HCT116 (cell line): ENCODE measurements at regions not wholly inside any gene's neighbourhood (a gene's known extent, or its start where the extent isn't known, plus 50 kb on each side); places are given as distances from the start of the nearest gene placed in this dataset.

Experiments used
- CTCF ChIP-seq, 3 experiments: fragments of 200-600 bp in 1 of 3; sonication (generic) in 1 of 3; IDR thresholded peaks in 2 of 3; conservative IDR thresholded peaks in 1 of 3; 2 replicates each; pipeline ENCODE4 v1.5.1; 2012 to 2017; ENCODE audit warnings: low read depth in 2 of 3, low read length in 2 of 3, antibody characterized with exemption in 1 of 3, borderline replicate concordance in 1 of 3, control low read depth in 1 of 3, mild to moderate bottlenecking in 1 of 3, mixed read lengths in 1 of 3, mixed run types in 1 of 3, moderate library complexity in 1 of 3; ENCODE audit not compliant: insufficient read depth in 1 of 3
- POLR2A ChIP-seq: IDR thresholded peaks from 2 replicates; pipeline ENCODE4 v1.7.0; 2011; ENCODE audit warnings: borderline replicate concordance; ENCODE audit not compliant: insufficient read depth, insufficient read length; ENCODE audit errors: extremely low read depth
- POLR2AphosphoS5 ChIP-seq: IDR thresholded peaks from 2 replicates; pipeline ENCODE4 v1.6.1; 2011; ENCODE audit warnings: mild to moderate bottlenecking, low read depth, low read length, moderate library complexity
- TF ChIP-seq, protein P1 (sequence below): IDR thresholded peaks from 2 replicates; pipeline ENCODE4 v1.6.1; 2012; ENCODE audit warnings: low read depth
- TF ChIP-seq, protein P2 (sequence below): IDR thresholded peaks from 2 replicates; pipeline ENCODE4 v1.6.1; 2012

DNA sequence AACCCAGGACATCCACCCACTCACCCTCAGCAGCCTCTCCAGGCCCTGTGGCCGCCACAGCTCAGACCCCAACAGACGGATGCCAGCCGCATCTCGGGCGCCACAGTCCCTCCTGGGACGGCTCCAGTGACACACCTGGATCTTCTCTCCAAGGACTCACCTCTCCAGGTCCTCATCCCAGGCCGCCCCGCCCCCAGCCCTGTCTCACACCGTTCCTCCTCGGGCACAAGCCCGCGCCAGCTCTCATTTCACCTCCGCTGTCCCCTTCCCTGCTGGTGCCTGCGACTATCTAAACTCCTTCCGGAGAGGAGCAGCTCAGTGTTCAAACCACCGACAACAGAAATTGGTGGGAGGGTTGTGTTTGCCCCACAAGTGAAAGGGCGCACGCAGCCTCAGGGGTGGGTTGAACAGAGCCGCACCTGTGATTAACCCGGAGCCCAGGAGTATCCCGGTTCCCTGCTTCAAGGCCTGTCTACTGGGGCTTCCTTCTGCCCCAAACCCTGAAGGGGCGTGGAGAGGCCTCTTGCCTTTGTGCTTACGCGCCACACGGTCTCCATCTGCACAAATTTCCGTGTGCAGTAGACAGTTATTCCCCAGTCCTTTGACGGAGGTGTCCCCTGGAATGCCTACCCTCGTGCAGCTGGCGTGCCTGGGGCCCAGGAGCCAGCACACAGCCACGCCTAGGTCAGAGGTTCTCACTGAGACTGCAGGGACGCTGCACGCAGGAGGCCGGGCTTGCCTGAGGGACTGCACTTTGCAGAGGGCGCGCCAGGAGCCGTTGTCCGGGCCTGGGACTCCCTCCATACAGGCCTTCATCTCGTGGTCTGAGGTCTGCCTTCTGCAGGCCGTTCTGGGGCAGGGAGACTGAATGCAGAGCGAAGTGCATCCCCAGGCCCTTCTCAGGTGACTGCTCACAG lies 232.7 kb downstream of the DLL1 start:
- TF ChIP-seq CTCF (IDR thresholded peaks at IDR 0.05 in 2 of 3, conservative IDR thresholded peaks at IDR 0.05 in 1 of 3; ENCODE audit: borderline replicate concordance in 1 of 3, insufficient read depth in 1 of 3, low read depth in 2 of 3, low read length in 2 of 3) (no peak), POLR2A (no peak), POLR2AphosphoS5 (no peak)
- TF ChIP-seq, protein P1, sequence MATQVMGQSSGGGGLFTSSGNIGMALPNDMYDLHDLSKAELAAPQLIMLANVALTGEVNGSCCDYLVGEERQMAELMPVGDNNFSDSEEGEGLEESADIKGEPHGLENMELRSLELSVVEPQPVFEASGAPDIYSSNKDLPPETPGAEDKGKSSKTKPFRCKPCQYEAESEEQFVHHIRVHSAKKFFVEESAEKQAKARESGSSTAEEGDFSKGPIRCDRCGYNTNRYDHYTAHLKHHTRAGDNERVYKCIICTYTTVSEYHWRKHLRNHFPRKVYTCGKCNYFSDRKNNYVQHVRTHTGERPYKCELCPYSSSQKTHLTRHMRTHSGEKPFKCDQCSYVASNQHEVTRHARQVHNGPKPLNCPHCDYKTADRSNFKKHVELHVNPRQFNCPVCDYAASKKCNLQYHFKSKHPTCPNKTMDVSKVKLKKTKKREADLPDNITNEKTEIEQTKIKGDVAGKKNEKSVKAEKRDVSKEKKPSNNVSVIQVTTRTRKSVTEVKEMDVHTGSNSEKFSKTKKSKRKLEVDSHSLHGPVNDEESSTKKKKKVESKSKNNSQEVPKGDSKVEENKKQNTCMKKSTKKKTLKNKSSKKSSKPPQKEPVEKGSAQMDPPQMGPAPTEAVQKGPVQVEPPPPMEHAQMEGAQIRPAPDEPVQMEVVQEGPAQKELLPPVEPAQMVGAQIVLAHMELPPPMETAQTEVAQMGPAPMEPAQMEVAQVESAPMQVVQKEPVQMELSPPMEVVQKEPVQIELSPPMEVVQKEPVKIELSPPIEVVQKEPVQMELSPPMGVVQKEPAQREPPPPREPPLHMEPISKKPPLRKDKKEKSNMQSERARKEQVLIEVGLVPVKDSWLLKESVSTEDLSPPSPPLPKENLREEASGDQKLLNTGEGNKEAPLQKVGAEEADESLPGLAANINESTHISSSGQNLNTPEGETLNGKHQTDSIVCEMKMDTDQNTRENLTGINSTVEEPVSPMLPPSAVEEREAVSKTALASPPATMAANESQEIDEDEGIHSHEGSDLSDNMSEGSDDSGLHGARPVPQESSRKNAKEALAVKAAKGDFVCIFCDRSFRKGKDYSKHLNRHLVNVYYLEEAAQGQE, result no peak
- TF ChIP-seq, protein P2, sequence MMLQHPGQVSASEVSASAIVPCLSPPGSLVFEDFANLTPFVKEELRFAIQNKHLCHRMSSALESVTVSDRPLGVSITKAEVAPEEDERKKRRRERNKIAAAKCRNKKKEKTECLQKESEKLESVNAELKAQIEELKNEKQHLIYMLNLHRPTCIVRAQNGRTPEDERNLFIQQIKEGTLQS, result no peak
